Liver (tissue), 7 donors: ENCODE measurements at regions not wholly inside any gene's neighbourhood (a gene's known extent, or its start where the extent isn't known, plus 50 kb on each side); places are given as distances from the start of the nearest gene placed in this dataset.

Source experiments
- DNase-seq: peaks from one replicate; pipeline ENCODE4 v3.0.0-alpha.2; 2017; ENCODE audit warnings: low spot score
- H3K27ac ChIP-seq, 2 donors: one replicate each; pipeline ENCODE4 v1.7.0; 2013; ENCODE audit warnings: inconsistent platforms in 2 of 2, low read length in 2 of 2, control low read depth in 1 of 2, low read depth in 1 of 2, mild to moderate bottlenecking in 1 of 2
- H3K27me3 ChIP-seq, 4 donors: one replicate each; pipeline versions ENCODE4 v1.6.1 to v1.7.0; 2013; ENCODE audit warnings: low read length in 3 of 4, inconsistent platforms in 1 of 4, mild to moderate bottlenecking in 1 of 4, moderate library complexity in 1 of 4; ENCODE audit not compliant: control insufficient read depth in 4 of 4, insufficient read depth in 4 of 4
- H3K36me3 ChIP-seq, 4 donors: one replicate each; pipeline versions ENCODE4 v1.6.1 to v1.7.0; 2013; ENCODE audit warnings: low read length in 3 of 4, mild to moderate bottlenecking in 3 of 4, low read depth in 1 of 4, moderate library complexity in 1 of 4; ENCODE audit not compliant: control insufficient read depth in 4 of 4, insufficient read depth in 3 of 4
- H3K4me1 ChIP-seq, 4 donors: one replicate each; pipeline versions ENCODE4 v1.6.1 to v1.7.0; 2013; ENCODE audit warnings: low read length in 3 of 4, mild to moderate bottlenecking in 3 of 4, moderate library complexity in 1 of 4; ENCODE audit not compliant: control insufficient read depth in 4 of 4, insufficient read depth in 4 of 4
- H3K4me3 ChIP-seq, 3 donors: one replicate each; pipeline versions ENCODE4 v1.6.1 to v1.7.0; 2013; ENCODE audit warnings: low read length in 3 of 3, control low read depth in 1 of 3, low read depth in 1 of 3, mild to moderate bottlenecking in 1 of 3
- H3K9ac ChIP-seq, 2 donors: one replicate each; pipeline ENCODE4 v1.7.0; 2013; ENCODE audit warnings: low read length in 2 of 2, mild to moderate bottlenecking in 2 of 2, moderate library complexity in 2 of 2, control low read depth in 1 of 2, low read depth in 1 of 2
- H3K9me3 ChIP-seq, 4 donors: one replicate each; pipeline versions ENCODE4 v1.6.1 to v1.7.0; 2013; ENCODE audit warnings: low read length in 3 of 4; ENCODE audit not compliant: control insufficient read depth in 4 of 4
- ATF3 ChIP-seq: IDR thresholded peaks from 2 replicates; pipeline ENCODE4 v1.6.1; 2016; ENCODE audit warnings: antibody characterized with exemption
- EGR1 ChIP-seq, 2 donors: IDR thresholded peaks; 2 replicates each; pipeline ENCODE4 v1.6.1; 2016 to 2018; ENCODE audit warnings: antibody characterized with exemption in 2 of 2, low read depth in 2 of 2
- FOXA1 ChIP-seq: IDR thresholded peaks from 2 replicates; pipeline ENCODE4 v1.6.1; 2016; ENCODE audit warnings: antibody characterized with exemption
- FOXA2 ChIP-seq: IDR thresholded peaks from 2 replicates; pipeline ENCODE4 v1.6.1; 2016; ENCODE audit warnings: antibody characterized with exemption
- GABPA ChIP-seq, 2 donors: IDR thresholded peaks in 1 of 2; conservative IDR thresholded peaks in 1 of 2; 2 replicates each; pipeline ENCODE4 v1.6.1; 2016; ENCODE audit warnings: antibody characterized with exemption in 2 of 2, mild to moderate bottlenecking in 1 of 2, moderate library complexity in 1 of 2
- HNF4A ChIP-seq, 2 donors: conservative IDR thresholded peaks; 2 replicates each; pipeline ENCODE4 v1.6.1; 2016; ENCODE audit warnings: antibody characterized with exemption in 2 of 2, mild to moderate bottlenecking in 2 of 2
- HNF4G ChIP-seq: IDR thresholded peaks from 2 replicates; pipeline ENCODE4 v1.6.1; 2016; ENCODE audit warnings: antibody characterized with exemption
- JUND ChIP-seq, 2 donors: IDR thresholded peaks; 2 replicates each; pipeline ENCODE4 v1.6.1; 2016; ENCODE audit warnings: antibody characterized with exemption in 2 of 2
- MAX ChIP-seq: IDR thresholded peaks from 2 replicates; pipeline ENCODE4 v1.6.1; 2016; ENCODE audit warnings: antibody characterized with exemption
- NR2F2 ChIP-seq: IDR thresholded peaks from 2 replicates; pipeline ENCODE4 v1.6.1; 2016; ENCODE audit warnings: antibody characterized with exemption
- RAD21 ChIP-seq, 2 donors: IDR thresholded peaks; 2 replicates each; pipeline ENCODE4 v1.6.1; 2016; ENCODE audit warnings: antibody characterized with exemption in 2 of 2, mild to moderate bottlenecking in 2 of 2
- REST ChIP-seq: IDR thresholded peaks from 2 replicates; pipeline ENCODE4 v1.6.1; 2016; ENCODE audit warnings: antibody characterized with exemption, mild to moderate bottlenecking
- RXRA ChIP-seq, 2 donors: IDR thresholded peaks; 2 replicates each; pipeline ENCODE4 v1.6.1; 2017 to 2018; ENCODE audit warnings: antibody characterized with exemption in 2 of 2, mild to moderate bottlenecking in 1 of 2
- SP1 ChIP-seq: IDR thresholded peaks from 2 replicates; pipeline ENCODE4 v1.6.1; 2018; ENCODE audit warnings: antibody characterized with exemption, mild to moderate bottlenecking
- YY1 ChIP-seq: IDR thresholded peaks from 2 replicates; pipeline ENCODE4 v1.6.1; 2016; ENCODE audit warnings: antibody characterized with exemption, mild to moderate bottlenecking
- ZBTB33 ChIP-seq: IDR thresholded peaks from 2 replicates; pipeline ENCODE4 v1.6.1; 2016; ENCODE audit warnings: antibody characterized with exemption
- WGBS: extraction: QIAGEN DNeasy Blood & Tissue Kit; methylation state at CpG from one replicate; pipeline ENCODE4 v1.1.7; 2013; 5-methylcytosine and 5-hydroxymethylcytosine counted together
- donor health status: healthy.
- donor health status: healthy.
- donor health status: healthy.
- donor health status: healthy.

- H3K27me3 ChIP-seq: no peaks in the 10 kb centered on the region
- TF ChIP-seq EGR1 (IDR thresholded peaks at IDR 0.05; ENCODE audit: low read depth in 2 of 2) (no peak), MAX (no peak), RXRA (IDR thresholded peaks at IDR 0.05) (no peak), REST (no peak), YY1 (no peak), FOXA1 (no peak), GABPA (IDR thresholded peaks at IDR 0.05 in 1 of 2, conservative IDR thresholded peaks at IDR 0.05 in 1 of 2) (no peak), SP1 (no peak), HNF4A (conservative IDR thresholded peaks at IDR 0.05) (no peak), FOXA2 (no peak), ZBTB33 (no peak), NR2F2 (no peak)
- no peak overlapping the region for H3K4me3 ChIP-seq
- H3K4me1 ChIP-seq: no peaks in the 10 kb centered on the region
- H3K36me3 ChIP-seq: no peaks in the 10 kb centered on the region
- DNase-seq: no peak
- no peak overlapping the region for H3K9ac ChIP-seq
- H3K27ac ChIP-seq: no peak overlapping the region
- no peaks in the 10 kb centered on the region for H3K9me3 ChIP-seq
- 96% methylated on average over 1 of the region's 1 CpG for WGBS
Observed at GRCh38 chr18:42373584-42373983, 418.6 kb downstream of the PIK3C3 start.

- no peak overlapping the region for H3K9ac ChIP-seq
- no peaks in the 10 kb centered on the region for H3K9me3 ChIP-seq
- no peaks in the 10 kb centered on the region for H3K27me3 ChIP-seq
- H3K36me3 ChIP-seq: no peaks in the 10 kb centered on the region
- H3K27ac ChIP-seq: no peak overlapping the region
- peaks cover 0 to 3% (median 0%) of the 10 kb centered on the region in 4 donors for H3K4me1 ChIP-seq
- H3K4me3 ChIP-seq: no peak overlapping the region
- no peak for TF ChIP-seq FOXA1
- no peak for TF ChIP-seq HNF4G
- TF ChIP-seq RXRA (IDR thresholded peaks at IDR 0.05): no peak
- TF ChIP-seq REST: no peak
- TF ChIP-seq JUND (IDR thresholded peaks at IDR 0.05): no peak
- TF ChIP-seq RAD21 (IDR thresholded peaks at IDR 0.05): no peak
- no peak for TF ChIP-seq EGR1 (IDR thresholded peaks at IDR 0.05; ENCODE audit: low read depth in 2 of 2)
- no peak for TF ChIP-seq FOXA2
- TF ChIP-seq ATF3: no peak
- DNase-seq: no peak
Observed at GRCh38 chr18:42374961-42375360, 419.9 kb downstream of the PIK3C3 start.
